ENCODE measurements at regions not wholly inside any gene's neighbourhood (a gene's known extent, or its start where the extent isn't known, plus 50 kb on each side); places are given as distances from the start of the nearest gene placed in this dataset.

DNA sequence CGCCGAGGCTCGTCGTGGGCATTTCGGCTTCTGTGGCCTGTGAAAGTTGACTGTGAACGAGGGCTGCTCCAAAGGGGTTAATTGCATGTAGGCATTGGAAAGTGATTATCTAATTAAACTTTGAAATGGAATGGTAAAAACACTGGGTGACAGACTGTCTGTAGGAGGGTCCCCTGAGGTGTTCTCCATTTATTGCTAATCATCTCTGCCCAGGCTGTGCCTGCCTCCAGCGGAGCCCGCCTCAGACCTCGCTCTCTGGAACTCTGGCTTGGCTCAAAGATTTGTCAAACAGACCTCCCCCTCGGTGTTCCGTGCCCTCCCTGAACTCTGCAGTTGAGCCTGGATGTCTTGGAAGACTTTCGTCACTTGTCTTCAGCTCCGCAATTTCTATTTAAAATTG is 50.2 kb upstream of the VRK1 start:
- H3K4me3 ChIP-seq (ENCODE audit: control insufficient read depth, low read depth, low read length) = no peak overlapping the region
- no peak for DNase-seq (ENCODE audit: low read depth)
- TF ChIP-seq, protein P1, sequence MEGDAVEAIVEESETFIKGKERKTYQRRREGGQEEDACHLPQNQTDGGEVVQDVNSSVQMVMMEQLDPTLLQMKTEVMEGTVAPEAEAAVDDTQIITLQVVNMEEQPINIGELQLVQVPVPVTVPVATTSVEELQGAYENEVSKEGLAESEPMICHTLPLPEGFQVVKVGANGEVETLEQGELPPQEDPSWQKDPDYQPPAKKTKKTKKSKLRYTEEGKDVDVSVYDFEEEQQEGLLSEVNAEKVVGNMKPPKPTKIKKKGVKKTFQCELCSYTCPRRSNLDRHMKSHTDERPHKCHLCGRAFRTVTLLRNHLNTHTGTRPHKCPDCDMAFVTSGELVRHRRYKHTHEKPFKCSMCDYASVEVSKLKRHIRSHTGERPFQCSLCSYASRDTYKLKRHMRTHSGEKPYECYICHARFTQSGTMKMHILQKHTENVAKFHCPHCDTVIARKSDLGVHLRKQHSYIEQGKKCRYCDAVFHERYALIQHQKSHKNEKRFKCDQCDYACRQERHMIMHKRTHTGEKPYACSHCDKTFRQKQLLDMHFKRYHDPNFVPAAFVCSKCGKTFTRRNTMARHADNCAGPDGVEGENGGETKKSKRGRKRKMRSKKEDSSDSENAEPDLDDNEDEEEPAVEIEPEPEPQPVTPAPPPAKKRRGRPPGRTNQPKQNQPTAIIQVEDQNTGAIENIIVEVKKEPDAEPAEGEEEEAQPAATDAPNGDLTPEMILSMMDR (IDR thresholded peaks at IDR 0.05; ENCODE audit: control insufficient read depth, insufficient read depth, low read depth, low read length, missing control alignments) = no peak

Measured in AG09309 (cell line).